GM12878 (cell line): ENCODE measurements at regions not wholly inside any gene's neighbourhood (a gene's known extent, or its start where the extent isn't known, plus 50 kb on each side); places are given as distances from the start of the nearest gene placed in this dataset.

Source experiments
- ATAC-seq: fragments of 200-7000 bp; cut with Tn5 transposase; 3 replicates; pipeline ENCODE4 v1.9.1; 2020; ENCODE audit warnings: mild to moderate bottlenecking, moderate library complexity
- BruUV-seq: library from RNA; stranded (reverse); fragments of 400-500 nt; replicated peaks from 2 replicates; lab custom pipeline; 2021; lab: Mats Ljungman, UMichigan
- CTCF ChIA-PET: fragments of 300-600 bp; sonication (Branson Sonifier 250); formaldehyde crosslinking; extraction: SDS; loops from one replicate; lab custom pipeline; 2021; ENCODE audit warnings: inconsistent platforms; lab: Yijun Ruan, JAX
- POLR2A ChIA-PET: fragments of 350-600 bp; formaldehyde crosslinking; extraction: SDS; loops from one replicate; lab custom pipeline; 2021; ENCODE audit warnings: inconsistent platforms; lab: Charles Lee
- RAD21 ChIA-PET: fragments of 300-600 bp; sonication (Branson Sonifier 250); formaldehyde crosslinking; loops from one replicate; lab custom pipeline; 2023; ENCODE audit warnings: antibody characterized with exemption; ENCODE audit not compliant: unreplicated experiment; lab: Charles Lee
- SMC1A ChIA-PET: fragments of 300-600 bp; sonication (Branson Sonifier 250); formaldehyde crosslinking; loops from one replicate; lab custom pipeline; 2023; ENCODE audit not compliant: unreplicated experiment, uncharacterized antibody; lab: Charles Lee
- DNase-seq: peaks from one replicate; pipeline ENCODE4 v3.0.0-alpha.2; 2011; ENCODE audit warnings: low read depth, low spot score
- FAIRE-seq: peaks from 3 replicates; lab custom pipeline; 2011; peaks lifted over from hg19 to GRCh38; lab: Jason Lieb, UNC
- H2AFZ ChIP-seq: 2 replicates; pipeline ENCODE4 v1.6.0; 2011; ENCODE audit warnings: low read depth, low read length, control low read depth; ENCODE audit not compliant: control insufficient read depth
- H3K27ac ChIP-seq: 2 replicates; pipeline ENCODE4 v1.5.1; 2011; ENCODE audit warnings: control low read depth; ENCODE audit not compliant: control insufficient read depth, insufficient read depth
- H3K27me3 ChIP-seq, 2 experiments: replicated peaks in 1 of 2; 2 replicates each; pipeline versions ENCODE4 v1.6.0 to v1.6.1; 2011; ENCODE audit warnings: low read length in 1 of 2; ENCODE audit not compliant: control insufficient read depth in 2 of 2, insufficient read depth in 2 of 2
- H3K36me3 ChIP-seq, 2 experiments: 2 replicates each; pipeline ENCODE4 v1.5.1; 2011; ENCODE audit warnings: low read length in 1 of 2; ENCODE audit not compliant: control insufficient read depth in 2 of 2, insufficient read depth in 2 of 2
- H3K4me1 ChIP-seq: 2 replicates; pipeline ENCODE4 v1.6.1; 2011; ENCODE audit warnings: mild to moderate bottlenecking, low read length, moderate library complexity, mixed read lengths; ENCODE audit not compliant: control insufficient read depth, insufficient read depth
- H3K4me2 ChIP-seq: 2 replicates; pipeline ENCODE4 v1.6.0; 2011; ENCODE audit warnings: control low read depth; ENCODE audit not compliant: control insufficient read depth, insufficient read depth
- H3K4me3 ChIP-seq: fragments of 200-600 bp; sonication (generic); 2 replicates; pipeline ENCODE4 v1.5.1; 2016
- H3K79me2 ChIP-seq: 2 replicates; pipeline ENCODE4 v1.6.0; 2011; ENCODE audit warnings: low read length; ENCODE audit not compliant: control insufficient read depth, insufficient read depth
- H3K9ac ChIP-seq: 2 replicates; pipeline ENCODE4 v1.8.0; 2011; ENCODE audit warnings: low read length, control low read depth, mixed read lengths; ENCODE audit not compliant: control insufficient read depth, insufficient read depth
- H3K9me3 ChIP-seq: replicated peaks from 3 replicates; pipeline ENCODE4 v1.5.1; 2011; ENCODE audit warnings: mild to moderate bottlenecking, low read length; ENCODE audit not compliant: control insufficient read depth, insufficient read depth
- H4K20me1 ChIP-seq: 2 replicates; pipeline ENCODE4 v1.6.0; 2011; ENCODE audit not compliant: control insufficient read depth, insufficient read depth
- CBX5 ChIP-seq: sonication (generic); IDR thresholded peaks from 2 replicates; pipeline ENCODE4 v1.6.1; 2016; ENCODE audit warnings: low read depth, moderate library complexity, mild to moderate bottlenecking, inconsistent platforms
- DPF2 ChIP-seq: fragments of 450-650 bp; IDR thresholded peaks from 2 replicates; pipeline ENCODE4 v1.6.1; 2017; ENCODE audit warnings: mild to moderate bottlenecking
- JUND ChIP-seq: IDR thresholded peaks from 2 replicates; pipeline ENCODE4 v1.6.1; 2012; ENCODE audit warnings: low read depth, mild to moderate bottlenecking, low read length, improper control_type of control experiment, moderate library complexity
- NFYA ChIP-seq: IDR thresholded peaks from 2 replicates; pipeline ENCODE4 v1.6.1; 2011; ENCODE audit warnings: low read depth, mild to moderate bottlenecking, low read length, improper control_type of control experiment, borderline replicate concordance
- PRDM15 ChIP-seq: fragments of 450-650 bp; formaldehyde crosslinking; IDR thresholded peaks from 2 replicates; pipeline ENCODE4 v1.4.0; 2020; ENCODE audit warnings: mild to moderate bottlenecking, moderate library complexity
- SMARCA5 ChIP-seq: fragments of 450-650 bp; IDR thresholded peaks from 2 replicates; pipeline ENCODE4 v1.6.1; 2017; ENCODE audit warnings: mild to moderate bottlenecking
- SRF ChIP-seq, 2 experiments: IDR thresholded peaks; 2 replicates each; pipeline ENCODE4 v1.6.1; 2011; ENCODE audit warnings: low read depth in 2 of 2, low read length in 2 of 2, mild to moderate bottlenecking in 1 of 2, moderate library complexity in 1 of 2
- SUPT20H ChIP-seq: IDR thresholded peaks from 2 replicates; pipeline ENCODE4 v1.6.1; 2011; ENCODE audit warnings: low read depth, mild to moderate bottlenecking, low read length, moderate library complexity, borderline replicate concordance; ENCODE audit not compliant: control insufficient read depth
- ZNF217 ChIP-seq: fragments of 450-650 bp; IDR thresholded peaks from 2 replicates; pipeline ENCODE4 v1.6.1; 2017; ENCODE audit warnings: antibody characterized with exemption, mild to moderate bottlenecking
- WGBS: methylation state at CpG from one replicate; pipeline ENCODE4 v1.1.6; 2016; ENCODE audit warnings: low lambda C conversion rate; ENCODE audit not compliant: insufficient replicate concordance, insufficient coverage; ENCODE audit errors: missing lambda C conversion rate; 5-methylcytosine and 5-hydroxymethylcytosine counted together
- in situ Hi-C: fragments of 300-500 bp; cut with MboI; formaldehyde crosslinking; loops from 9 replicates; pipeline ENCODE4 v1.14.3; 2018; ENCODE audit warnings: mixed read lengths
- intact Hi-C: fragments of 100-400 bp; cut with micrococcal nuclease; formaldehyde crosslinking; loops from one replicate; pipeline ENCODE4 v1.14.2; 2022; ENCODE audit not compliant: unreplicated experiment

- Histone ChIP-seq H3K4me2 (no peak overlapping the region), H4K20me1 (no peaks in the 10 kb centered on the region), H3K9ac (no peak overlapping the region), H3K9me3 (no peaks in the 10 kb centered on the region), H3K36me3 (no peaks in the 10 kb centered on the region), H3K4me1 (no peaks in the 10 kb centered on the region), H3K27me3 (no peaks in the 10 kb centered on the region; a peak in 1 of 4 replicates), H3K4me3 (no peak overlapping the region), H3K79me2 (no peaks in the 10 kb centered on the region), H3K27ac (no peak overlapping the region), H2AFZ (no peak overlapping the region)
- in situ Hi-C loops (no loop called here), intact Hi-C loops (no loop called here)
- ATAC-seq (no peak), FAIRE-seq (no peak), DNase-seq (no peak)
- TF ChIP-seq CBX5: no peak
- TF ChIP-seq JUND: no peak
- TF ChIP-seq SMARCA5: no peak
- no peak for TF ChIP-seq DPF2
- TF ChIP-seq SUPT20H: no peak
- TF ChIP-seq SRF (IDR thresholded peaks at IDR 0.05; ENCODE audit: low read depth in 2 of 2, low read length in 2 of 2): no peak
- no peak for TF ChIP-seq ZNF217
- TF ChIP-seq NFYA: no peak
- ChIA-PET POLR2A (no interaction called here), CTCF (no interaction called here), SMC1A (no interaction called here), RAD21 (no interaction called here)
- 59% methylated on average over 8 of the region's 8 CpGs for WGBS
- BruUV-seq: no TSS peak
Observed at GRCh38 chr2:45205985-45206384, 196.7 kb upstream of the SIX2 start.

- no peak for ATAC-seq
- Histone ChIP-seq H3K4me3 (no peak overlapping the region), H3K9me3 (no peaks in the 10 kb centered on the region), H4K20me1 (no peaks in the 10 kb centered on the region), H3K9ac (no peak overlapping the region), H2AFZ (no peak overlapping the region), H3K27ac (no peak overlapping the region), H3K36me3 (no peaks in the 10 kb centered on the region), H3K4me1 (no peaks in the 10 kb centered on the region), H3K79me2 (no peaks in the 10 kb centered on the region), H3K27me3 (no peaks in the 10 kb centered on the region), H3K4me2 (no peak overlapping the region)
- SMC1A ChIA-PET: no interaction called here
- CTCF ChIA-PET: no interaction called here
- RAD21 ChIA-PET: no interaction called here
- no peak for TF ChIP-seq PRDM15 (CRISPR knock-in tag)
- intact Hi-C loops: no loop called here
- no peak for DNase-seq
- FAIRE-seq: no peak
- in situ Hi-C loops: no loop called here
- POLR2A ChIA-PET: no interaction called here
- BruUV-seq: no TSS peak
- WGBS: 39% methylated on average over 4 of the region's 4 CpGs
Observed at GRCh38 chr2:45205480-45205879, 196.2 kb upstream of the SIX2 start.
